ENCODE measurements at regions not wholly inside any gene's neighbourhood (a gene's known extent, or its start where the extent isn't known, plus 50 kb on each side); places are given as distances from the start of the nearest gene placed in this dataset.

DNA sequence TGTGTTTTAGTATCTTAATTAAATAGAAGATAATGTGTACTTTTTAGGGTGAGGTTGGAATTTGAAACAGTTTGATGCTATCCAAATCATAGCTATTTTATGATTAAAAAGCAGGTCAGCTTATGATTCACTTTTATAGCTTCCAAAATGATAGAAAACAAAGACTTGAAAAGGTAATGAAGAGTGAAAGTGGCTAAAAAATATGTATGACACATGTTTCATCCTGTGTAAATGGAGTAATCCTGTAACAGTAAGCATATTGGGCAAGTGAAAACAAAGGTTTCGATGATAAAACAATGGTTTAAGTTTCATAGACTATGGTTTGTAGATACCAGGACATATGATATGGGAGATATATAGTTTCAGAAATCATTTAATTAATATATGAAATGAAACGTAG is 456.2 kb downstream of the PCDH20 start:
- TF ChIP-seq CTCF (IDR thresholded peaks at IDR 0.05 in 4 of 5, conservative IDR thresholded peaks at IDR 0.05 in 1 of 5) (no peak), POLR2A (IDR thresholded peaks at IDR 0.05) (no peak)

All from gastrocnemius medialis (tissue), 4 donors.